ENCODE measurements at regions not wholly inside any gene's neighbourhood (a gene's known extent, or its start where the extent isn't known, plus 50 kb on each side); places are given as distances from the start of the nearest gene placed in this dataset.

DNA sequence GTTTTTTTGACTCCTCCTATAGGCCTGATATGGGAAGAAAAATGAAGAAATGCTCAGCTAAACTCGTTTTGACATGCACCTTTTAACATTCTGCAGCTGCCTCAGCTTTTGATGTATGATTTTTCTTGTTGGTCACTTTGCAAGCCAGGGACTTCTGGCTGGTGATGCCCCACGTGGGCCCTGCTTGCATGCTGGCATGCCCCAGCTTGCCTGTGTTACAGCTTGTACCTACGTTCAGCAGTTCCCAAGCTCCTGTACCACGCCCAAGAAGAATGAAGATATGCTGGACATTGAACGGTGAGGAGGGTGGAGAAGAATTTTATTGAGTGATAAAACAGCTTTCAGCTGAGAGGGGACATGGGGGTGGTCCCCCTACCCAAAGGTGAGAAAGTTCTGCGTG lies 245.6 kb upstream of the FZD8 start:
- TF ChIP-seq, protein P1, sequence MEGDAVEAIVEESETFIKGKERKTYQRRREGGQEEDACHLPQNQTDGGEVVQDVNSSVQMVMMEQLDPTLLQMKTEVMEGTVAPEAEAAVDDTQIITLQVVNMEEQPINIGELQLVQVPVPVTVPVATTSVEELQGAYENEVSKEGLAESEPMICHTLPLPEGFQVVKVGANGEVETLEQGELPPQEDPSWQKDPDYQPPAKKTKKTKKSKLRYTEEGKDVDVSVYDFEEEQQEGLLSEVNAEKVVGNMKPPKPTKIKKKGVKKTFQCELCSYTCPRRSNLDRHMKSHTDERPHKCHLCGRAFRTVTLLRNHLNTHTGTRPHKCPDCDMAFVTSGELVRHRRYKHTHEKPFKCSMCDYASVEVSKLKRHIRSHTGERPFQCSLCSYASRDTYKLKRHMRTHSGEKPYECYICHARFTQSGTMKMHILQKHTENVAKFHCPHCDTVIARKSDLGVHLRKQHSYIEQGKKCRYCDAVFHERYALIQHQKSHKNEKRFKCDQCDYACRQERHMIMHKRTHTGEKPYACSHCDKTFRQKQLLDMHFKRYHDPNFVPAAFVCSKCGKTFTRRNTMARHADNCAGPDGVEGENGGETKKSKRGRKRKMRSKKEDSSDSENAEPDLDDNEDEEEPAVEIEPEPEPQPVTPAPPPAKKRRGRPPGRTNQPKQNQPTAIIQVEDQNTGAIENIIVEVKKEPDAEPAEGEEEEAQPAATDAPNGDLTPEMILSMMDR (IDR thresholded peaks at IDR 0.05), result no peak
- no peak for TF ChIP-seq POLR2A (IDR thresholded peaks at IDR 0.05)
